ENCODE measurements at regions not wholly inside any gene's neighbourhood (a gene's known extent, or its start where the extent isn't known, plus 50 kb on each side); places are given as distances from the start of the nearest gene placed in this dataset.

- no peak overlapping the region for H3K4me3 ChIP-seq (ENCODE audit: low read depth, low read length)
- ChIA-PET POLR2A (no interaction called here), CTCF (no interaction called here)
- BruUV-seq (replicated peaks), result no TSS peak
- H3K36me3 ChIP-seq (ENCODE audit: control insufficient read depth, insufficient read depth, low read length), result no peaks in the 10 kb centered on the region
- no peak for DNase-seq
- no peaks in the 10 kb centered on the region for H3K36me3 Mint-ChIP-seq (ENCODE audit: insufficient read depth, unreplicated experiment)
- peaks cover 21% of the 10 kb centered on the region for H3K9me3 ChIP-seq
- no peak overlapping the region for H3K27ac Mint-ChIP-seq (ENCODE audit: unreplicated experiment)
- H3K27me3 Mint-ChIP-seq (ENCODE audit: insufficient read depth, unreplicated experiment), result no peaks in the 10 kb centered on the region
- H3K4me1 ChIP-seq, result no peaks in the 10 kb centered on the region
- no peaks in the 10 kb centered on the region for H3K27me3 ChIP-seq (replicated peaks; ENCODE audit: control insufficient read depth, insufficient read depth, low read length)
- H3K4me3 Mint-ChIP-seq (ENCODE audit: unreplicated experiment), result no peak overlapping the region
- no peaks in the 10 kb centered on the region for H3K4me1 Mint-ChIP-seq (ENCODE audit: low read depth, unreplicated experiment)
- no peak for TF ChIP-seq CTCF (IDR thresholded peaks at IDR 0.05; ENCODE audit: insufficient read depth in 1 of 2, low read depth in 1 of 2, low read length in 1 of 2, severe bottlenecking in 1 of 2, unreplicated experiment in 1 of 2)
- intact Hi-C loops (cut with micrococcal nuclease; ENCODE audit: unreplicated experiment), result no loop called here
- H3K9me3 Mint-ChIP-seq (ENCODE audit: unreplicated experiment), result peaks cover 14% of the 10 kb centered on the region
Observed at GRCh38 chr3:53948174-53948573, 56.5 kb upstream of the SELENOK start.

DNA sequence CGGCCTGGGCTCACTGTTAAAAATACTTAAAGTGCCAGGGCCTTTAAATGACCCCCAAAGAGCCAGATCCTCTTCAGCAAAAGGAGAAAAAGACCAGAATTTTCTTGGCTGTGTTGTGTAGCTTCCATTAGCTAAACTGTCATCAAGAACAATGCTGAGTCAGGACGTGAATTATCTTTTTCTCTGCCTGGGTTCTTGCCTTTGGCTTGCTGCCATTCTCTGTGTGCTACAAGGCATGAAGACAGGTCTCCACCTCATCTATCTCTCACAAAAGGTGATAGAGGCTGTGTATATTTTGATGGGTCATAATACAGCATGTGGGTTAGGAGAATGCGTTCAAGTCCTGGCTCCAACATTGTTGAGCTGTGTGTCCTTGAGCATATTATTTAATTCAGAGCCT, 52.4 kb upstream of the SELENOK start:
- Mint-ChIP-seq H3K4me3 (ENCODE audit: unreplicated experiment) (no peak overlapping the region), H3K27ac (ENCODE audit: unreplicated experiment) (no peak overlapping the region), H3K4me1 (ENCODE audit: low read depth, unreplicated experiment) (no peaks in the 10 kb centered on the region), H3K9me3 (ENCODE audit: unreplicated experiment) (peaks cover 14% of the 10 kb centered on the region), H3K27me3 (ENCODE audit: insufficient read depth, unreplicated experiment) (no peaks in the 10 kb centered on the region), H3K36me3 (ENCODE audit: insufficient read depth, unreplicated experiment) (no peaks in the 10 kb centered on the region)
- no peak overlapping the region for H3K4me3 ChIP-seq (ENCODE audit: low read depth, low read length)
- H3K27me3 ChIP-seq (replicated peaks; ENCODE audit: control insufficient read depth, insufficient read depth, low read length), result no peaks in the 10 kb centered on the region
- no peak for TF ChIP-seq CTCF (IDR thresholded peaks at IDR 0.05; ENCODE audit: insufficient read depth in 1 of 2, low read depth in 1 of 2, low read length in 1 of 2, severe bottlenecking in 1 of 2, unreplicated experiment in 1 of 2)
- DNase-seq, result no peak
- no peaks in the 10 kb centered on the region for H3K4me1 ChIP-seq
- no peaks in the 10 kb centered on the region for H3K36me3 ChIP-seq (ENCODE audit: control insufficient read depth, insufficient read depth, low read length)
- POLR2A ChIA-PET, result no interaction called here
- CTCF ChIA-PET, result no interaction called here
- no TSS peak for BruUV-seq (replicated peaks)
- H3K9me3 ChIP-seq, result peaks cover 21% of the 10 kb centered on the region
- intact Hi-C loops (cut with micrococcal nuclease; ENCODE audit: unreplicated experiment), result no loop called here

DNA sequence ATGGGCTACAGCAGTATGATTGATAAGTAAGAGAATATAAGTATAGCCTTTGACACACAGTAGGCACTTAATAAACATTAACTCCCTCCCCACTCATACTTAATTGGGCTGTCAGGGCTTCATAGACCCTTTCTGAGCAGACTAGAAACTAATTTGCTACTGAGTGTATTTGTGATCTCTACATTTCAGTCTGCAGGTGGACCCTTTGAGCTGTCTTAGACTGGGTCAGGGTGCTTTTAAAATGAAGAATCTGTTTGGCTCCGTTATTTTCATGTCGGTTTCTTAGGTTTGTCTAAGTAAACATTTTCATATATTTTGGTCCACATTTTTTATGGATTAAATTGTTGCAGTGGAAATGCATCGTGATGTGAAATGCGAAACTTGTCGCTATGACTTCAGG, 50.3 kb upstream of the SELENOK start:
- no peaks in the 10 kb centered on the region for H3K4me1 Mint-ChIP-seq (ENCODE audit: low read depth, unreplicated experiment)
- H3K36me3 Mint-ChIP-seq (ENCODE audit: insufficient read depth, unreplicated experiment), result no peaks in the 10 kb centered on the region
- BruUV-seq (replicated peaks), result no TSS peak
- CTCF ChIA-PET, result no interaction called here
- no peaks in the 10 kb centered on the region for H3K27me3 ChIP-seq (replicated peaks; ENCODE audit: control insufficient read depth, insufficient read depth, low read length)
- no peak for DNase-seq
- H3K4me3 ChIP-seq (ENCODE audit: low read depth, low read length), result no peak overlapping the region
- H3K36me3 ChIP-seq (ENCODE audit: control insufficient read depth, insufficient read depth, low read length), result no peaks in the 10 kb centered on the region
- intact Hi-C loops (cut with micrococcal nuclease; ENCODE audit: unreplicated experiment), result no loop called here
- H3K4me3 Mint-ChIP-seq (ENCODE audit: unreplicated experiment), result no peak overlapping the region
- TF ChIP-seq CTCF (IDR thresholded peaks at IDR 0.05; ENCODE audit: insufficient read depth in 1 of 2, low read depth in 1 of 2, low read length in 1 of 2, severe bottlenecking in 1 of 2, unreplicated experiment in 1 of 2), result no peak
- peaks cover 9% of the 10 kb centered on the region for H3K9me3 ChIP-seq
- H3K9me3 Mint-ChIP-seq (ENCODE audit: unreplicated experiment), result peaks cover 14% of the 10 kb centered on the region
- H3K27me3 Mint-ChIP-seq (ENCODE audit: insufficient read depth, unreplicated experiment), result no peaks in the 10 kb centered on the region
- no peak overlapping the region for H3K27ac Mint-ChIP-seq (ENCODE audit: unreplicated experiment)
- POLR2A ChIA-PET, result no interaction called here
- H3K4me1 ChIP-seq, result no peaks in the 10 kb centered on the region

Data from Caco-2 (cell line).